Ishikawa (cell line): ENCODE measurements at regions not wholly inside any gene's neighbourhood (a gene's known extent, or its start where the extent isn't known, plus 50 kb on each side); places are given as distances from the start of the nearest gene placed in this dataset.

Source experiments
- CEBPB ChIP-seq: IDR thresholded peaks from 2 replicates; pipeline ENCODE4 v1.6.1; 2012
- CREB1 ChIP-seq: IDR thresholded peaks from 2 replicates; pipeline ENCODE4 v1.6.1; 2012; ENCODE audit warnings: low read depth
- EGR1 ChIP-seq: IDR thresholded peaks from 2 replicates; pipeline ENCODE4 v1.6.1; 2012
- EP300 ChIP-seq: IDR thresholded peaks from 2 replicates; pipeline ENCODE4 v1.6.1; 2012; ENCODE audit warnings: borderline replicate concordance
- FOXM1 ChIP-seq: IDR thresholded peaks from 2 replicates; pipeline ENCODE4 v1.6.1; 2012; ENCODE audit warnings: low read depth, borderline replicate concordance
- NFIC ChIP-seq: IDR thresholded peaks from 2 replicates; pipeline ENCODE4 v1.6.1; 2012
- RAD21 ChIP-seq: IDR thresholded peaks from 2 replicates; pipeline ENCODE4 v1.6.1; 2012; ENCODE audit warnings: low read depth
- REST ChIP-seq: IDR thresholded peaks from 2 replicates; pipeline ENCODE4 v1.6.1; 2012; ENCODE audit warnings: low read depth, mild to moderate bottlenecking
- TAF1 ChIP-seq: IDR thresholded peaks from 2 replicates; pipeline ENCODE4 v1.6.1; 2012; ENCODE audit warnings: low read depth, mild to moderate bottlenecking
- TCF12 ChIP-seq: IDR thresholded peaks from 2 replicates; pipeline ENCODE4 v1.6.1; 2012; ENCODE audit warnings: low read depth
- TEAD4 ChIP-seq: IDR thresholded peaks from 2 replicates; pipeline ENCODE4 v1.6.1; 2012
- USF1 ChIP-seq: IDR thresholded peaks from 2 replicates; pipeline ENCODE4 v1.6.1; 2012
- YY1 ChIP-seq: IDR thresholded peaks from 2 replicates; pipeline ENCODE4 v1.6.1; 2012; ENCODE audit warnings: low read depth
- ZBTB7A ChIP-seq: IDR thresholded peaks from 2 replicates; pipeline ENCODE4 v1.6.1; 2012; ENCODE audit warnings: low read depth
- TF ChIP-seq, protein P1 (sequence below): IDR thresholded peaks from 2 replicates; pipeline ENCODE4 v1.6.1; 2012

- TF ChIP-seq EP300 (no peak), USF1 (no peak), FOXM1 (no peak), REST (no peak), ZBTB7A (no peak), NFIC (no peak), TAF1 (no peak), YY1 (no peak), TEAD4 (no peak), EGR1 (no peak)
- TF ChIP-seq, protein P1, sequence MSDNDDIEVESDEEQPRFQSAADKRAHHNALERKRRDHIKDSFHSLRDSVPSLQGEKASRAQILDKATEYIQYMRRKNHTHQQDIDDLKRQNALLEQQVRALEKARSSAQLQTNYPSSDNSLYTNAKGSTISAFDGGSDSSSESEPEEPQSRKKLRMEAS = no peak
These were observed 93.9 kb downstream of the TNFSF18 start for GRCh38 chr1:172956871-172957270.

DNA sequence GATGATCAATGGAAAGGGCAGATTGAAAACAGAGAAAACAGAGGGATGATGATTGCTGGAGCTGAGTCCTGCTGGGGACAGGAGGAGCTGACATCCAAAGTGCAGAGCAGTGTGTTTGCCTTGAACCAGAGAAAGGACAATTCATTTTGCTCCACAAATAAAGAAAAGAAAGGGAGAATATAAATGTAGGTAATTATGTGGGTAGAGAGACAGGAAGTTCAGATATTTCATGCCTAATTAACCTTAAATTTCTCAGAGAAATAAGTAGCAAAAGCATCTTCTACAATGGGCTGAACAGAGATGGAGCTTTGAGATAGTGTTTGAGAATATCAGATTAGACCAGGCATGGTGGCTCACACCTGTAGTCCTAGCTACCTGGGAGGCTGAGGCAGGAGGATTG lies 93.2 kb downstream of the TNFSF18 start:
- TF ChIP-seq CEBPB = no peak
- TF ChIP-seq USF1 = no peak
- TF ChIP-seq NFIC = no peak
- TF ChIP-seq, protein P1 = no peak
- no peak for TF ChIP-seq YY1
- TF ChIP-seq TCF12 = no peak
- no peak for TF ChIP-seq RAD21
- TF ChIP-seq TEAD4 = no peak
- no peak for TF ChIP-seq REST
- no peak for TF ChIP-seq TAF1
- no peak for TF ChIP-seq CREB1
- TF ChIP-seq EGR1 = no peak
- no peak for TF ChIP-seq EP300
- TF ChIP-seq ZBTB7A = no peak
- no peak for TF ChIP-seq FOXM1

DNA sequence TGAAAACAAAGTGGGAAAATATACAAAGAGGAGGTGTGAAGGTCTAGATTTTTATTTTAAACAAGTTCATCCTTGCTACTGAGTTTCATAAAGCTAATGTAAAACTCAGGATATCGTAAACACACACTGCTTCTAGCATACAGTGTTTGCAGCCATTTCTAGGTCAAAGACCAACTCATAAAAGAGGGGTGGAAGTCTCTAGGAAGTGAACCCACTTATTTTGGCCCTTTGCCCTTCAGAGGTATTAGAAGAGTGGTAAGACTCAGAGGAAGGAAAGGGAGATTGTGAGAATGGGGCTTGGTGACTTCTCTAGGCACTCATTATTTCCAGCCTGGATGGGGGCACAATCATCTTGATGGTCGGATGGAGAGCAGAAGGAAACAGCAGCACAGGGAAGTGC lies 91.2 kb downstream of the TNFSF18 start:
- TF ChIP-seq USF1 (no peak), RAD21 (no peak), FOXM1 (no peak), EGR1 (no peak), NFIC (no peak), YY1 (no peak), REST (no peak), CREB1 (no peak), ZBTB7A (no peak), TAF1 (no peak), TCF12 (no peak)

DNA sequence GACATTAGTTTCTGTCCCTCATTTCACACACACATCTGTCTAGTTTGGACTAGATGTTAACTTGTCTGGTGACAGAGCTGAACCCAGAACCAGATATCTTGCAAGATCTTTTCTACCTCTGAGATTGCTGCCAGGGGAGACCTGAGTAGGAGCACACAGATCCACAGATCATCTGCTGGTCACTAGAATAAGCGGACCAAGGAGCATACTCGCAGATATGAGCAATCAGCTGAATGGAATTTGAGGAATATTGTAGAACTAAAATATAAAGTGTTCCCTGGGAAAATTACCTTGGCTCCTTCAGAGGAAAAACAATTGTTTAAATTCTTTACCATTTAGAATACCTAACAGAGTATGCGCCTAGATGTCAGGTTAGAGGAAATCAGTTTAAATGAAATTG lies 90.7 kb downstream of the TNFSF18 start:
- TF ChIP-seq TCF12 = no peak
- no peak for TF ChIP-seq ZBTB7A
- no peak for TF ChIP-seq EGR1
- no peak for TF ChIP-seq CREB1
- no peak for TF ChIP-seq USF1
- no peak for TF ChIP-seq TAF1
- no peak for TF ChIP-seq RAD21
- TF ChIP-seq, protein P1 = no peak
- TF ChIP-seq TEAD4 = no peak
- no peak for TF ChIP-seq FOXM1
- TF ChIP-seq EP300 = no peak
- no peak for TF ChIP-seq REST
- no peak for TF ChIP-seq NFIC
- no peak for TF ChIP-seq CEBPB
- TF ChIP-seq YY1 = no peak
